Trophoblast cell (in vitro differentiated cells and primary cell): ENCODE measurements at regions not wholly inside any gene's neighbourhood (a gene's known extent, or its start where the extent isn't known, plus 50 kb on each side); places are given as distances from the start of the nearest gene placed in this dataset.

Source experiments
- DNase-seq, 2 donors: peaks; one replicate each; pipeline ENCODE4 v3.0.0-alpha.2; 2016
- H2AFZ ChIP-seq: 2 replicates; pipeline ENCODE4 v1.6.1; 2013; ENCODE audit warnings: low read length, moderate library complexity, mild to moderate bottlenecking; ENCODE audit not compliant: insufficient read depth, poor library complexity
- H2AK5ac ChIP-seq: 2 replicates; pipeline ENCODE4 v1.6.1; 2013; ENCODE audit warnings: mild to moderate bottlenecking, low read length
- H2BK120ac ChIP-seq: 2 replicates; pipeline ENCODE4 v1.6.1; 2013; ENCODE audit warnings: low read length, mild to moderate bottlenecking, moderate library complexity; ENCODE audit not compliant: insufficient read depth, poor library complexity
- H2BK12ac ChIP-seq: 2 replicates; pipeline ENCODE4 v1.6.1; 2013; ENCODE audit warnings: mild to moderate bottlenecking, low read length, moderate library complexity
- H2BK5ac ChIP-seq: 2 replicates; pipeline ENCODE4 v1.6.1; 2013; ENCODE audit warnings: low read length, low read depth, moderate library complexity, mild to moderate bottlenecking; ENCODE audit not compliant: poor library complexity
- H3K14ac ChIP-seq: 2 replicates; pipeline ENCODE4 v1.6.1; 2013; ENCODE audit warnings: mild to moderate bottlenecking, low read length
- H3K18ac ChIP-seq: 2 replicates; pipeline ENCODE4 v1.6.1; 2013; ENCODE audit warnings: mild to moderate bottlenecking, low read length
- H3K23ac ChIP-seq: 2 replicates; pipeline ENCODE4 v1.6.1; 2013; ENCODE audit warnings: low read length
- H3K27ac ChIP-seq: 2 replicates; pipeline ENCODE4 v1.5.1; 2013; ENCODE audit warnings: low read depth, mild to moderate bottlenecking, inconsistent platforms, low read length, moderate library complexity
- H3K27me3 ChIP-seq: 2 replicates; pipeline ENCODE4 v1.6.1; 2013; ENCODE audit warnings: inconsistent platforms, mild to moderate bottlenecking, low read length, moderate library complexity; ENCODE audit not compliant: insufficient read depth
- H3K36me3 ChIP-seq, 2 experiments: 1 replicate in 1 of 2; 2 replicates in 1 of 2; pipeline ENCODE4 v1.6.1; 2013; ENCODE audit warnings: low read length in 2 of 2, mild to moderate bottlenecking in 2 of 2, moderate library complexity in 1 of 2; ENCODE audit not compliant: insufficient read depth in 2 of 2, control insufficient read depth in 1 of 2
- H3K4ac ChIP-seq: 2 replicates; pipeline ENCODE4 v1.6.1; 2013; ENCODE audit warnings: low read depth, mild to moderate bottlenecking, low read length, moderate library complexity
- H3K4me1 ChIP-seq, 2 experiments: 1 replicate in 1 of 2; 2 replicates in 1 of 2; pipeline ENCODE4 v1.6.1; 2013; ENCODE audit warnings: low read length in 2 of 2, mild to moderate bottlenecking in 2 of 2, moderate library complexity in 1 of 2; ENCODE audit not compliant: insufficient read depth in 2 of 2, control insufficient read depth in 1 of 2
- H3K4me2 ChIP-seq: 2 replicates; pipeline ENCODE4 v1.6.1; 2013; ENCODE audit warnings: inconsistent platforms, mild to moderate bottlenecking, low read length, moderate library complexity
- H3K4me3 ChIP-seq: 2 replicates; pipeline ENCODE4 v1.5.1; 2013; ENCODE audit warnings: mild to moderate bottlenecking, low read depth, low read length, inconsistent platforms
- H3K79me1 ChIP-seq: one replicate; pipeline ENCODE4 v1.6.1; 2013; ENCODE audit warnings: low read length
- H3K79me2 ChIP-seq: 2 replicates; pipeline ENCODE4 v1.6.1; 2013; ENCODE audit warnings: low read length, mild to moderate bottlenecking; ENCODE audit not compliant: control insufficient read depth, insufficient read depth, poor library complexity
- H3K9ac ChIP-seq: 2 replicates; pipeline ENCODE4 v1.6.1; 2013; ENCODE audit warnings: mild to moderate bottlenecking, low read length
- H3K9me3 ChIP-seq: 2 replicates; pipeline ENCODE4 v1.6.1; 2013; ENCODE audit warnings: low read depth, mild to moderate bottlenecking, control low read depth, inconsistent platforms, low read length; ENCODE audit not compliant: insufficient read depth
- H4K12ac ChIP-seq: 2 replicates; pipeline ENCODE4 v1.6.1; 2013; ENCODE audit warnings: low read depth, mild to moderate bottlenecking, low read length, moderate library complexity
- H4K8ac ChIP-seq: 2 replicates; pipeline ENCODE4 v1.6.1; 2013; ENCODE audit warnings: low read depth, mild to moderate bottlenecking, low read length, moderate library complexity
- H4K91ac ChIP-seq: one replicate; pipeline ENCODE4 v1.6.1; 2013; ENCODE audit warnings: low read depth, mild to moderate bottlenecking, low read length, moderate library complexity
- WGBS: extraction: QIAGEN DNeasy Blood & Tissue Kit; methylation state at CpG from one replicate; pipeline ENCODE4 v1.1.7; 2013; ENCODE audit warnings: missing lambda C conversion rate; ENCODE audit not compliant: insufficient read length, insufficient coverage; ENCODE audit errors: extremely low coverage; 5-methylcytosine and 5-hydroxymethylcytosine counted together

- DNase-seq: no peak
- H3K18ac ChIP-seq: no peak overlapping the region
- H3K23ac ChIP-seq: no peak overlapping the region
- H2BK5ac ChIP-seq: no peak overlapping the region
- no peaks in the 10 kb centered on the region for H3K79me2 ChIP-seq
- H3K9ac ChIP-seq: no peak overlapping the region
- H2AFZ ChIP-seq: no peak overlapping the region
- no peaks in the 10 kb centered on the region for H3K27me3 ChIP-seq
- H2AK5ac ChIP-seq: no peak overlapping the region
- no peak overlapping the region for H3K4me3 ChIP-seq
- H3K27ac ChIP-seq: no peak overlapping the region
- no peak overlapping the region for H4K8ac ChIP-seq
- no peak overlapping the region for H3K14ac ChIP-seq
- no peak overlapping the region for H2BK120ac ChIP-seq
- H3K4ac ChIP-seq: no peak overlapping the region
- H3K4me1 ChIP-seq: no peaks in the 10 kb centered on the region
- no peak overlapping the region for H4K91ac ChIP-seq
- H4K12ac ChIP-seq: no peak overlapping the region
- no peaks in the 10 kb centered on the region for H3K79me1 ChIP-seq
- H3K36me3 ChIP-seq: no peaks in the 10 kb centered on the region
- WGBS: no CpG with 5 or more reads among the region's 2 CpGs
- no peak overlapping the region for H2BK12ac ChIP-seq
- no peaks in the 10 kb centered on the region for H3K9me3 ChIP-seq
- no peak overlapping the region for H3K4me2 ChIP-seq
Observed at GRCh38 chr6:23531666-23532065, 594.3 kb upstream of the NRSN1 start.

GRCh38 chr6:23532227-23532626 is 593.8 kb upstream of the NRSN1 start:
- Histone ChIP-seq H4K91ac (no peak overlapping the region), H4K8ac (no peak overlapping the region), H2BK12ac (no peak overlapping the region), H3K36me3 (no peaks in the 10 kb centered on the region), H3K4ac (no peak overlapping the region), H3K9me3 (no peaks in the 10 kb centered on the region), H3K4me3 (no peak overlapping the region), H2AFZ (no peak overlapping the region), H3K27ac (no peak overlapping the region), H3K79me1 (no peaks in the 10 kb centered on the region), H2BK5ac (no peak overlapping the region), H3K4me2 (no peak overlapping the region), H3K9ac (no peak overlapping the region), H3K79me2 (no peaks in the 10 kb centered on the region), H3K18ac (no peak overlapping the region), H4K12ac (no peak overlapping the region), H3K27me3 (no peaks in the 10 kb centered on the region), H3K4me1 (no peaks in the 10 kb centered on the region), H2BK120ac (no peak overlapping the region), H3K23ac (no peak overlapping the region), H2AK5ac (no peak overlapping the region), H3K14ac (no peak overlapping the region)
- DNase-seq: no peak

- no CpG with 5 or more reads among the region's 2 CpGs for WGBS
- H3K4me1 ChIP-seq: peaks cover 0 to 2% of the 10 kb centered on the region in 2 experiments
- H4K12ac ChIP-seq: no peak overlapping the region
- no peak overlapping the region for H3K18ac ChIP-seq
- no peak overlapping the region for H4K91ac ChIP-seq
- H3K4me3 ChIP-seq: no peak overlapping the region
- H3K9ac ChIP-seq: no peak overlapping the region
- H3K79me1 ChIP-seq: no peaks in the 10 kb centered on the region
- no peaks in the 10 kb centered on the region for H3K36me3 ChIP-seq
- H3K4ac ChIP-seq: no peak overlapping the region
- no peaks in the 10 kb centered on the region for H3K9me3 ChIP-seq
- no peak overlapping the region for H3K27ac ChIP-seq
- no peak overlapping the region for H3K14ac ChIP-seq
- no peak overlapping the region for H2BK5ac ChIP-seq
- no peak overlapping the region for H2BK120ac ChIP-seq
- no peak overlapping the region for H2AK5ac ChIP-seq
- H3K4me2 ChIP-seq: no peak overlapping the region
- H3K27me3 ChIP-seq: no peaks in the 10 kb centered on the region
- H2BK12ac ChIP-seq: no peak overlapping the region
- H2AFZ ChIP-seq: no peak overlapping the region
- DNase-seq: no peak
- H4K8ac ChIP-seq: no peak overlapping the region
- H3K23ac ChIP-seq: no peak overlapping the region
- no peaks in the 10 kb centered on the region for H3K79me2 ChIP-seq
Observed at GRCh38 chr6:23533311-23533710, 592.7 kb upstream of the NRSN1 start.

GRCh38 chr6:23533944-23534343 is 592.1 kb upstream of the NRSN1 start:
- no CpG with 5 or more reads among the region's 7 CpGs for WGBS
- H2BK12ac ChIP-seq: no peak overlapping the region
- no peak overlapping the region for H2BK120ac ChIP-seq
- H3K23ac ChIP-seq: no peak overlapping the region
- no peaks in the 10 kb centered on the region for H3K9me3 ChIP-seq
- no peak overlapping the region for H4K8ac ChIP-seq
- no peaks in the 10 kb centered on the region for H3K27me3 ChIP-seq
- H3K4me3 ChIP-seq: no peak overlapping the region
- no peaks in the 10 kb centered on the region for H3K36me3 ChIP-seq
- no peak overlapping the region for H2AK5ac ChIP-seq
- no peak overlapping the region for H4K12ac ChIP-seq
- H3K18ac ChIP-seq: no peak overlapping the region
- no peak overlapping the region for H3K4ac ChIP-seq
- H3K79me2 ChIP-seq: no peaks in the 10 kb centered on the region
- H3K14ac ChIP-seq: no peak overlapping the region
- no peak overlapping the region for H2BK5ac ChIP-seq
- peaks cover 0 to 2% of the 10 kb centered on the region in 2 experiments for H3K4me1 ChIP-seq
- H3K27ac ChIP-seq: no peak overlapping the region
- H4K91ac ChIP-seq: no peak overlapping the region
- no peak overlapping the region for H3K4me2 ChIP-seq
- no peaks in the 10 kb centered on the region for H3K79me1 ChIP-seq
- H3K9ac ChIP-seq: no peak overlapping the region
- no peak overlapping the region for H2AFZ ChIP-seq
- DNase-seq: no peak
